HEK293 (cell line): ENCODE measurements at regions not wholly inside any gene's neighbourhood (a gene's known extent, or its start where the extent isn't known, plus 50 kb on each side); places are given as distances from the start of the nearest gene placed in this dataset.

ENCODE experiments used
- CTCF ChIA-PET: fragments of 350-600 bp; formaldehyde crosslinking; extraction: SDS; loops from one replicate; lab custom pipeline; 2021; ENCODE audit warnings: antibody characterized with exemption; lab: Yijun Ruan, JAX
- POLR2A ChIA-PET: fragments of 300-600 bp; formaldehyde crosslinking; extraction: SDS; loops from one replicate; lab custom pipeline; 2020; ENCODE audit warnings: antibody characterized with exemption, inconsistent platforms; lab: Yijun Ruan, JAX
- H3K27ac ChIP-seq: fragments of 200-500 bp; sonication (Bioruptor generic); 2 replicates; pipeline ENCODE4 v1.5.1; 2014; ENCODE audit warnings: low read depth, low read length, control low read depth, inconsistent platforms; ENCODE audit errors: extremely low read depth
- H3K36me3 ChIP-seq, 2 experiments: fragments of 200-500 bp in 1 of 2; sonication (Bioruptor generic) in 1 of 2; 1 replicate in 1 of 2; 2 replicates in 1 of 2; pipeline ENCODE4 v1.5.1; 2014 to 2017; ENCODE audit warnings: inconsistent platforms in 2 of 2, low read length in 2 of 2; ENCODE audit not compliant: control insufficient read depth in 2 of 2, insufficient read depth in 1 of 2
- H3K4me1 ChIP-seq: fragments of 200-500 bp; sonication (Bioruptor generic); 2 replicates; pipeline ENCODE4 v1.5.1; 2014; ENCODE audit warnings: mild to moderate bottlenecking, low read length, inconsistent platforms; ENCODE audit not compliant: control insufficient read depth, insufficient read depth
- H3K4me3 ChIP-seq: 2 replicates; pipeline ENCODE4 v1.5.1; 2011; ENCODE audit warnings: low read depth, mild to moderate bottlenecking, control low read depth, low read length, moderate library complexity
- H3K9me3 ChIP-seq: fragments of 200-500 bp; sonication (Bioruptor generic); 2 replicates; pipeline ENCODE4 v1.5.1; 2014; ENCODE audit warnings: low read depth, low read length, inconsistent platforms; ENCODE audit not compliant: control insufficient read depth, insufficient read depth
- EGR2 ChIP-seq: fragments of 450-650 bp; formaldehyde crosslinking; IDR thresholded peaks from 2 replicates; pipeline ENCODE4 v1.5.1; 2016; ENCODE audit warnings: low read depth, missing biosample characterization, missing genetic modification characterization
- GLI4 ChIP-seq: fragments of 450-650 bp; formaldehyde crosslinking; IDR thresholded peaks from 2 replicates; pipeline ENCODE4 v1.5.1; 2016; ENCODE audit warnings: missing biosample characterization, missing genetic modification characterization
- HOXD13 ChIP-seq: sonication (generic); formaldehyde crosslinking; IDR thresholded peaks from 2 replicates; pipeline ENCODE4 v1.8.0; 2022; ENCODE audit warnings: missing genetic modification reagents, borderline replicate concordance
- KLF1 ChIP-seq: fragments of 450-650 bp; formaldehyde crosslinking; IDR thresholded peaks from 2 replicates; pipeline ENCODE4 v1.5.1; 2016; ENCODE audit warnings: missing biosample characterization, missing genetic modification characterization
- ZFP3 ChIP-seq: fragments of 450-650 bp; formaldehyde crosslinking; IDR thresholded peaks from 2 replicates; pipeline ENCODE4 v1.5.1; 2016; ENCODE audit warnings: low read depth, missing biosample characterization, missing genetic modification characterization
- ZNF114 ChIP-seq: fragments of 450-650 bp; formaldehyde crosslinking; IDR thresholded peaks from 2 replicates; pipeline ENCODE4 v1.5.0; 2017; ENCODE audit warnings: missing biosample characterization, missing genetic modification characterization
- ZNF155 ChIP-seq: fragments of 450-650 bp; formaldehyde crosslinking; IDR thresholded peaks from 2 replicates; pipeline ENCODE4 v1.5.1; 2016; ENCODE audit warnings: missing biosample characterization, missing genetic modification characterization
- ZNF169 ChIP-seq: fragments of 450-650 bp; formaldehyde crosslinking; IDR thresholded peaks from 2 replicates; pipeline ENCODE4 v1.5.1; 2016; ENCODE audit warnings: missing biosample characterization, missing genetic modification characterization
- ZNF174 ChIP-seq: fragments of 450-650 bp; formaldehyde crosslinking; IDR thresholded peaks from 2 replicates; pipeline ENCODE4 v1.5.0; 2017; ENCODE audit warnings: missing biosample characterization, mild to moderate bottlenecking, missing genetic modification characterization
- ZNF23 ChIP-seq: fragments of 450-650 bp; formaldehyde crosslinking; IDR thresholded peaks from 2 replicates; pipeline ENCODE4 v1.5.1; 2016; ENCODE audit warnings: missing biosample characterization, missing genetic modification characterization, borderline replicate concordance
- ZNF266 ChIP-seq: fragments of 450-650 bp; formaldehyde crosslinking; IDR thresholded peaks from 2 replicates; pipeline ENCODE4 v1.5.1; 2016; ENCODE audit warnings: missing biosample characterization, missing genetic modification characterization, low read depth
- ZNF292 ChIP-seq: fragments of 450-650 bp; formaldehyde crosslinking; IDR thresholded peaks from 2 replicates; pipeline ENCODE4 v1.5.1; 2016; ENCODE audit warnings: low read depth, missing biosample characterization, missing genetic modification characterization, borderline replicate concordance
- ZNF48 ChIP-seq: fragments of 450-650 bp; formaldehyde crosslinking; IDR thresholded peaks from 2 replicates; pipeline ENCODE4 v1.5.1; 2016; ENCODE audit warnings: missing biosample characterization, missing genetic modification characterization
- ZNF521 ChIP-seq: fragments of 450-650 bp; formaldehyde crosslinking; IDR thresholded peaks from 2 replicates; pipeline ENCODE4 v1.5.1; 2017; ENCODE audit warnings: missing biosample characterization, mild to moderate bottlenecking, missing genetic modification characterization
- ZNF544 ChIP-seq: fragments of 450-650 bp; formaldehyde crosslinking; IDR thresholded peaks from 2 replicates; pipeline ENCODE4 v1.5.0; 2017; ENCODE audit warnings: missing biosample characterization, missing genetic modification characterization
- ZNF610 ChIP-seq: fragments of 450-650 bp; formaldehyde crosslinking; IDR thresholded peaks from 2 replicates; pipeline ENCODE4 v1.5.1; 2016; ENCODE audit warnings: missing biosample characterization, missing genetic modification characterization, borderline replicate concordance
- ZNF624 ChIP-seq: fragments of 450-650 bp; formaldehyde crosslinking; IDR thresholded peaks from 2 replicates; pipeline ENCODE4 v1.5.1; 2017; ENCODE audit warnings: missing biosample characterization, missing genetic modification characterization
- ZNF747 ChIP-seq: fragments of 450-650 bp; formaldehyde crosslinking; IDR thresholded peaks from 2 replicates; pipeline ENCODE4 v1.5.1; 2016; ENCODE audit warnings: missing biosample characterization, missing genetic modification characterization
- TF ChIP-seq, protein P1 (sequence below): fragments of 450-650 bp; formaldehyde crosslinking; IDR thresholded peaks from 2 replicates; pipeline ENCODE4; 2016; ENCODE audit warnings: missing biosample characterization, missing genetic modification characterization
- TF ChIP-seq, protein P2 (sequence below): fragments of 450-650 bp; formaldehyde crosslinking; IDR thresholded peaks from 2 replicates; pipeline ENCODE4 v1.5.1; 2017; ENCODE audit warnings: missing biosample characterization, missing genetic modification characterization
- TF ChIP-seq, protein P3 (sequence below): fragments of 450-650 bp; formaldehyde crosslinking; IDR thresholded peaks from 2 replicates; pipeline ENCODE4 v1.5.1; 2017; ENCODE audit warnings: missing biosample characterization, missing genetic modification characterization

DNA sequence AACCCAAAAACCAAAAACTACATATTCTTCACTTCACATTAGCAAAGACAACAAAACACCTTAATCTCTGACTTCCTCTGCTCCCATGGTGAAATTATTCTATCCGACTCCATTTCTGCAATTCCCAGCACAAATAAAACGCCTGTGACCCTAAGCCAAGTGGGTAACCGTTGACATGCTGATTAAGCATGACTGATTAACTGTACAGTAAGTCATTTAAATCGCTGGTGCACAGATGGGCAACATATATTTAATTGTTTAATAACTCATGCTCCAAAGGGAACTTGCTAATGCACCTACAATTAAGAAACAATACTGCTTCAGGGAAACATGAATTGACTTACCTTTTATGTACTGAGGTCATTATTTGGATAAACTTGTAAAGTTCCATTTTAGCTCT, 436.7 kb downstream of the KIF2B start:
- no peak for TF ChIP-seq ZNF624
- Histone ChIP-seq H3K4me3 (no peak overlapping the region), H3K36me3 (no peaks in the 10 kb centered on the region), H3K27ac (no peak overlapping the region), H3K9me3 (no peaks in the 10 kb centered on the region), H3K4me1 (no peaks in the 10 kb centered on the region)
- ChIA-PET CTCF (no interaction called here), POLR2A (no interaction called here)

DNA sequence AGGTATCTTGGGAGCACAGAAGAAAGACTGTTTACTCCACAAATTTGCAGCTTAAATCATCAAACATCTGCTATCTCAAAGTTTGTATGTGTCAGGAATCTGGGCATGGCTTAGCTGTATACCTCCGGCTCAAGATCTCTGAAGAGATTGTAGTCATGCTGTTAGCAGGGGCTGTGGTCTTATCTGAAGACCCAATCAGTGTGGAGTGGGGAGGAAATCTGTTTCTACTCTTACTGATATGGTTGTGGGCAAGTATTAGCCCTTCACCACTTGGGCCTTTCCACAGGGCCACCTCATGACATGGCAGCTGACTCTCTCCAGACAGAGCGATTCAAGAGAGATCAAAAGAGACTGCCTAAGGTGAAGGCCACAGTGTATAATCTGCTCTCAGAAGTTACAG, 438.7 kb downstream of the KIF2B start:
- POLR2A ChIA-PET = no interaction called here

DNA sequence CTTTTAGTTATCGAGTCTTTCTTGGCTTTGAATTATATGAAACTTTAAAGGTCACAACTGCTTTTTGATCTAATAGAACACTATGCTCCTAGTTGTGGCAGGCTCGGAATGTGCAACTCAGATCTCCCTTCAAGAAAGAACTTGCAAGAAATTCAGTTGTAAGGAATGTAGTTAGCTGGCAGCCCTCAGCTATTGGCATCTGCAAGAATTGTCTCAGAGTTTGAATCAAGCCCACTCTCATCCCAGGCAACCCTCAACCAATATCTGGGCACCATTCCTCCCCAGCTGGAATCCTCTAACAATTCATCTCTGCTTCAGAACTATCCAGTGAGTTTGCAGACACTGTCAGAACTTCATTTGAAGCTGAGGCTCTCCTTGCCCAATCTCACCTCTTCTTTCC, 447.2 kb downstream of the KIF2B start:
- H3K4me1 ChIP-seq = no peaks in the 10 kb centered on the region
- no peaks in the 10 kb centered on the region for H3K9me3 ChIP-seq
- no peak overlapping the region for H3K4me3 ChIP-seq
- POLR2A ChIA-PET = no interaction called here
- TF ChIP-seq ZNF23 (no peak), ZNF266 (tag by site-specific recombination) (no peak), GLI4 (no peak)
- no peak overlapping the region for H3K27ac ChIP-seq
- CTCF ChIA-PET = no interaction called here
- H3K36me3 ChIP-seq = no peaks in the 10 kb centered on the region

More for the DNA sequence above, 438.7 kb downstream of the KIF2B start:
- H3K27ac ChIP-seq = no peak overlapping the region
- no peak overlapping the region for H3K4me3 ChIP-seq
- H3K36me3 ChIP-seq = no peaks in the 10 kb centered on the region
- no peaks in the 10 kb centered on the region for H3K9me3 ChIP-seq
- TF ChIP-seq ZNF169 (tag by site-specific recombination) (no peak), ZNF610 (no peak), HOXD13 (CRISPR knock-in tag) (no peak)
- CTCF ChIA-PET = no interaction called here
- no peaks in the 10 kb centered on the region for H3K4me1 ChIP-seq

DNA sequence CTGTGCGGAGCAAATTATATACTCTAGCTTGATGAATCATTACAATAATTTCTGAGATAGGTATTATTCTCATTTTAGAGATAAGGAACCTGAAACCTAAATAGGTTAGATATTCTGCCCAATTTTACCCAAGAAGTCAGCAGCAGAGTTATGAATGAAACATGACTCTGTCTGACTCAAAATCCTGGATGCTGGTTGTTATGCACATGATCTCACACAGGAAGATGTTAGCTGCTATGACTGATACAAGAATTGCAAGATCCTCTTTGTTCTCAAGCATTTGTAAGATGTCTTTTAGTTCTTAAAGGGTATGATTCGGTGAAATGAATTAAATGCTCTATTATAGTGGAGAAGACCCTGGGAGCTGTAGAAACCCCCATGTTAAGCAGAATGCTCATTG, 447.8 kb downstream of the KIF2B start:
- ChIA-PET CTCF (no interaction called here), POLR2A (no interaction called here)
- no peaks in the 10 kb centered on the region for H3K36me3 ChIP-seq
- no peak overlapping the region for H3K27ac ChIP-seq
- H3K4me3 ChIP-seq = no peak overlapping the region
- TF ChIP-seq ZNF292 (no peak), ZNF174 (tag by site-specific recombination) (no peak), ZNF544 (tag by site-specific recombination) (no peak), ZNF114 (no peak), ZNF747 (tag by site-specific recombination) (no peak), ZNF48 (tag by site-specific recombination) (no peak), ZNF155 (tag by site-specific recombination) (no peak), KLF1 (tag by site-specific recombination) (no peak), EGR2 (no peak), ZFP3 (tag by site-specific recombination) (no peak), ZNF521 (tag by site-specific recombination) (no peak)
- TF ChIP-seq, protein P1, sequence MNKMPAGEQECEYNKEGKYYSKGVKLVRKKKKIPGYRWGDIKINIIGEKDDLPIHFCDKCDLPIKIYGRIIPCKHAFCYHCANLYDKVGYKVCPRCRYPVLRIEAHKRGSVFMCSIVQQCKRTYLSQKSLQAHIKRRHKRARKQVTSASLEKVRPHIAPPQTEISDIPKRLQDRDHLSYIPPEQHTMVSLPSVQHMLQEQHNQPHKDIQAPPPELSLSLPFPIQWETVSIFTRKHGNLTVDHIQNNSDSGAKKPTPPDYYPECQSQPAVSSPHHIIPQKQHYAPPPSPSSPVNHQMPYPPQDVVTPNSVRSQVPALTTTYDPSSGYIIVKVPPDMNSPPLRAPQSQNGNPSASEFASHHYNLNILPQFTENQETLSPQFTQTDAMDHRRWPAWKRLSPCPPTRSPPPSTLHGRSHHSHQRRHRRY (tag by site-specific recombination) = no peak
- TF ChIP-seq, protein P2, sequence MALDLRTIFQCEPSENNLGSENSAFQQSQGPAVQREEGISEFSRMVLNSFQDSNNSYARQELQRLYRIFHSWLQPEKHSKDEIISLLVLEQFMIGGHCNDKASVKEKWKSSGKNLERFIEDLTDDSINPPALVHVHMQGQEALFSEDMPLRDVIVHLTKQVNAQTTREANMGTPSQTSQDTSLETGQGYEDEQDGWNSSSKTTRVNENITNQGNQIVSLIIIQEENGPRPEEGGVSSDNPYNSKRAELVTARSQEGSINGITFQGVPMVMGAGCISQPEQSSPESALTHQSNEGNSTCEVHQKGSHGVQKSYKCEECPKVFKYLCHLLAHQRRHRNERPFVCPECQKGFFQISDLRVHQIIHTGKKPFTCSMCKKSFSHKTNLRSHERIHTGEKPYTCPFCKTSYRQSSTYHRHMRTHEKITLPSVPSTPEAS (tag by site-specific recombination) = no peak
- TF ChIP-seq, protein P3, sequence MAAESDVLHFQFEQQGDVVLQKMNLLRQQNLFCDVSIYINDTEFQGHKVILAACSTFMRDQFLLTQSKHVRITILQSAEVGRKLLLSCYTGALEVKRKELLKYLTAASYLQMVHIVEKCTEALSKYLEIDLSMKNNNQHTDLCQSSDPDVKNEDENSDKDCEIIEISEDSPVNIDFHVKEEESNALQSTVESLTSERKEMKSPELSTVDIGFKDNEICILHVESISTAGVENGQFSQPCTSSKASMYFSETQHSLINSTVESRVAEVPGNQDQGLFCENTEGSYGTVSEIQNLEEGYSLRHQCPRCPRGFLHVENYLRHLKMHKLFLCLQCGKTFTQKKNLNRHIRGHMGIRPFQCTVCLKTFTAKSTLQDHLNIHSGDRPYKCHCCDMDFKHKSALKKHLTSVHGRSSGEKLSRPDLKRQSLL (tag by site-specific recombination) = no peak
- no peaks in the 10 kb centered on the region for H3K9me3 ChIP-seq
- no peaks in the 10 kb centered on the region for H3K4me1 ChIP-seq
